CD14-positive monocyte (primary cell): ENCODE measurements at regions not wholly inside any gene's neighbourhood (a gene's known extent, or its start where the extent isn't known, plus 50 kb on each side); places are given as distances from the start of the nearest gene placed in this dataset.

Source experiments
- DNase-seq, 3 donors: peaks; one replicate each; pipeline ENCODE4 v3.0.0-alpha.2; 2011 to 2022
- H2AFZ ChIP-seq: 2 replicates; pipeline ENCODE4 v1.6.0; 2012; ENCODE audit warnings: mild to moderate bottlenecking, low read depth, low read length, inconsistent platforms; ENCODE audit not compliant: insufficient read depth, poor library complexity, severe bottlenecking
- H3K27ac ChIP-seq, 2 donors: 1 replicate in 1 of 2; 2 replicates in 1 of 2; pipeline ENCODE4 v1.5.1; 2012 to 2013; ENCODE audit warnings: low read length in 2 of 2, control low read depth in 1 of 2, inconsistent platforms in 1 of 2, low read depth in 1 of 2, mild to moderate bottlenecking in 1 of 2
- H3K27me3 ChIP-seq, 2 donors: one replicate each; pipeline versions ENCODE4 v1.6.0 to v1.6.1; 2011 to 2013; ENCODE audit warnings: low read length in 2 of 2; ENCODE audit not compliant: control insufficient read depth in 2 of 2, insufficient read depth in 2 of 2
- H3K36me3 ChIP-seq, 2 donors: replicated peaks in 1 of 2; 1 replicate in 1 of 2; 2 replicates in 1 of 2; pipeline versions ENCODE4 v1.5.1 to v1.6.1; 2012 to 2013; ENCODE audit warnings: low read length in 2 of 2, control low read depth in 1 of 2, inconsistent platforms in 1 of 2, mild to moderate bottlenecking in 1 of 2; ENCODE audit not compliant: insufficient read depth in 2 of 2, control insufficient read depth in 1 of 2
- H3K4me1 ChIP-seq, 2 donors: 1 replicate in 1 of 2; 2 replicates in 1 of 2; pipeline versions ENCODE4 v1.5.1 to v1.6.1; 2012 to 2013; ENCODE audit warnings: low read length in 2 of 2, control low read depth in 1 of 2, inconsistent platforms in 1 of 2, mild to moderate bottlenecking in 1 of 2, moderate library complexity in 1 of 2; ENCODE audit not compliant: insufficient read depth in 2 of 2, control insufficient read depth in 1 of 2
- H3K4me2 ChIP-seq: replicated peaks from 2 replicates; pipeline ENCODE3; 2012; ENCODE audit warnings: low read length, moderate library complexity, mild to moderate bottlenecking; ENCODE audit not compliant: poor library complexity, severe bottlenecking; ENCODE audit errors: extremely low read depth
- H3K4me3 ChIP-seq, 3 experiments: fragments of 200-600 bp in 1 of 3; sonication (generic) in 1 of 3; replicated peaks in 1 of 3; 1 replicate in 2 of 3; 2 replicates in 1 of 3; pipeline ENCODE4 v1.5.1; 2011 to 2013; ENCODE audit warnings: low read length in 3 of 3, mild to moderate bottlenecking in 3 of 3, control low read depth in 2 of 3, low read depth in 2 of 3, inconsistent platforms in 1 of 3, moderate library complexity in 1 of 3
- H3K79me2 ChIP-seq: 2 replicates; pipeline ENCODE4 v1.6.0; 2012; ENCODE audit warnings: mild to moderate bottlenecking, control low read depth, inconsistent platforms, low read length, moderate library complexity; ENCODE audit not compliant: insufficient read depth
- H3K9ac ChIP-seq: 2 replicates; pipeline ENCODE4 v1.6.0; 2017; ENCODE audit warnings: low read length, mild to moderate bottlenecking; ENCODE audit not compliant: insufficient read depth, poor library complexity, severe bottlenecking
- H3K9me3 ChIP-seq, 2 donors: replicated peaks in 1 of 2; 1 replicate in 1 of 2; 2 replicates in 1 of 2; pipeline versions ENCODE4 v1.5.1 to v1.6.1; 2012 to 2013; ENCODE audit warnings: low read length in 2 of 2, control low read depth in 1 of 2; ENCODE audit not compliant: control insufficient read depth in 1 of 2, insufficient read depth in 1 of 2
- H4K20me1 ChIP-seq: 2 replicates; pipeline ENCODE4 v1.6.0; 2012; ENCODE audit warnings: mild to moderate bottlenecking, low read length, control low read depth, moderate library complexity; ENCODE audit not compliant: insufficient read depth
- H3K27ac Mint-ChIP-seq, 7 donors: one replicate each; pipeline ENCODE4 v1.8.0; 2020; ENCODE audit warnings: mild to moderate bottlenecking in 7 of 7, mixed read lengths in 7 of 7, moderate library complexity in 6 of 7, inconsistent platforms in 2 of 7
- H3K27me3 Mint-ChIP-seq, 3 donors: one replicate each; pipeline ENCODE4 v1.8.0; 2021 to 2022; ENCODE audit warnings: low read depth in 3 of 3, mild to moderate bottlenecking in 3 of 3, mixed read lengths in 3 of 3, moderate library complexity in 3 of 3, inconsistent platforms in 1 of 3
- H3K36me3 Mint-ChIP-seq, 2 donors: one replicate each; pipeline ENCODE4 v1.8.0; 2020; ENCODE audit warnings: mixed read lengths in 2 of 2, inconsistent platforms in 1 of 2, mild to moderate bottlenecking in 1 of 2
- H3K4me1 Mint-ChIP-seq: one replicate; pipeline ENCODE4 v1.8.0; 2020; ENCODE audit warnings: mild to moderate bottlenecking, mixed read lengths
- H3K4me3 Mint-ChIP-seq, 2 donors: one replicate each; pipeline ENCODE4 v1.8.0; 2020; ENCODE audit warnings: mild to moderate bottlenecking in 2 of 2, mixed read lengths in 2 of 2, moderate library complexity in 1 of 2
- H3K9me3 Mint-ChIP-seq, 7 donors: one replicate each; pipeline ENCODE4 v1.8.0; 2020 to 2022; ENCODE audit warnings: mixed read lengths in 7 of 7, mild to moderate bottlenecking in 6 of 7, moderate library complexity in 6 of 7, inconsistent platforms in 2 of 7
- CTCF ChIP-seq: fragments of 200-600 bp; IDR thresholded peaks from one replicate; pipeline ENCODE4 v1.8.0; 2022; ENCODE audit warnings: antibody characterized with exemption, mild to moderate bottlenecking
- WGBS: methylation state at CpG from one replicate; pipeline ENCODE4 v1.1.5; 2013; ENCODE audit warnings: missing lambda C conversion rate; ENCODE audit not compliant: insufficient coverage; 5-methylcytosine and 5-hydroxymethylcytosine counted together
- intact Hi-C, 2 donors: fragments of 100-400 bp; cut with micrococcal nuclease; formaldehyde crosslinking; loops; one replicate each; pipeline versions ENCODE4 v1.15.0 to v1.15.1; 2023

- Histone ChIP-seq H3K79me2 (no peaks in the 10 kb centered on the region), H4K20me1 (no peaks in the 10 kb centered on the region), H2AFZ (no peak overlapping the region), H3K9ac (no peak overlapping the region), H3K4me2 (peak overlapping the region; percentile 59), H3K4me3 (peak overlapping the region in 1 of 3 experiments; percentile 49), H3K27ac (peak overlapping the region in 1 of 2 donors; percentile 64), H3K9me3 (no peaks in the 10 kb centered on the region), H3K4me1 (peaks cover 70 to 77% of the 10 kb centered on the region in 2 donors), H3K27me3 (no peaks in the 10 kb centered on the region), H3K36me3 (no peaks in the 10 kb centered on the region)
- H3K27me3 Mint-ChIP-seq: peaks cover 0 to 3% (median 2%) of the 10 kb centered on the region in 3 donors
- DNase-seq: no peak
- peaks cover 4 to 7% of the 10 kb centered on the region in 2 donors for H3K36me3 Mint-ChIP-seq
- peaks cover 71% of the 10 kb centered on the region for H3K4me1 Mint-ChIP-seq
- H3K4me3 Mint-ChIP-seq: peak overlapping the region in 1 of 2 donors; percentile 69
- no peak for TF ChIP-seq CTCF
- intact Hi-C loops: loop anchor here (5.0 to 10.0 kb wide), 2 partner anchors 66 to 77 kb away; no protein-coding TSS in a partner anchor
- H3K9me3 Mint-ChIP-seq: peaks cover 0 to 5% (median 0%) of the 10 kb centered on the region in 7 donors
- peak overlapping the region; percentile 71 to 89 (median 75) for H3K27ac Mint-ChIP-seq
- no CpG with 5 or more reads among the region's 1 CpG for WGBS
Measured at GRCh38 chr1:192878249-192878648, 69.4 kb downstream of the RGS2 start.

GRCh38 chr1:192879406-192879805 lies 70.6 kb downstream of the RGS2 start:
- H3K36me3 ChIP-seq: no peaks in the 10 kb centered on the region
- Mint-ChIP-seq H3K4me1 (peaks cover 64% of the 10 kb centered on the region), H3K4me3 (no peak overlapping the region), H3K9me3 (peaks cover 0 to 5% (median 0%) of the 10 kb centered on the region in 7 donors), H3K27me3 (peaks cover 0 to 3% (median 2%) of the 10 kb centered on the region in 3 donors), H3K36me3 (peaks cover 4 to 7% of the 10 kb centered on the region in 2 donors), H3K27ac (peak overlapping the region in 4 of 7 donors; percentile 34 to 49 (median 41))
- no peak overlapping the region for H3K4me3 ChIP-seq
- H4K20me1 ChIP-seq: no peaks in the 10 kb centered on the region
- no peaks in the 10 kb centered on the region for H3K27me3 ChIP-seq
- H3K27ac ChIP-seq: no peak overlapping the region
- H3K79me2 ChIP-seq: no peaks in the 10 kb centered on the region
- intact Hi-C loops: loop anchor here (5.0 to 10.0 kb wide), 2 partner anchors 67 to 75 kb away; no protein-coding TSS in a partner anchor
- no peak overlapping the region for H3K4me2 ChIP-seq
- no peak overlapping the region for H2AFZ ChIP-seq
- H3K9me3 ChIP-seq: no peaks in the 10 kb centered on the region
- peak; percentile 54 to 79 (median 75) for DNase-seq
- no CpG with 5 or more reads among the region's 1 CpG for WGBS
- peak; percentile 47 for TF ChIP-seq CTCF
- no peak overlapping the region for H3K9ac ChIP-seq
- peaks cover 64 to 66% of the 10 kb centered on the region in 2 donors for H3K4me1 ChIP-seq
